GM23338 (cell line): ENCODE measurements at regions not wholly inside any gene's neighbourhood (a gene's known extent, or its start where the extent isn't known, plus 50 kb on each side); places are given as distances from the start of the nearest gene placed in this dataset.

Experiments
- EZH2phosphoT487 ChIP-seq: fragments of 200-600 bp; sonication (generic); IDR thresholded peaks from one replicate; pipeline ENCODE4 v1.8.1; 2018; ENCODE audit warnings: antibody characterized with exemption; ENCODE audit not compliant: unreplicated experiment
- TF ChIP-seq, protein P1 (sequence below), 2 experiments: fragments of 200-600 bp in 1 of 2; sonication (generic) in 1 of 2; conservative IDR thresholded peaks; 2 replicates each; pipeline versions ENCODE4 v1.5.1 to v1.6.1; 2016 to 2017; ENCODE audit warnings: antibody characterized with exemption in 2 of 2, low read depth in 2 of 2, mild to moderate bottlenecking in 2 of 2, moderate library complexity in 1 of 2

DNA sequence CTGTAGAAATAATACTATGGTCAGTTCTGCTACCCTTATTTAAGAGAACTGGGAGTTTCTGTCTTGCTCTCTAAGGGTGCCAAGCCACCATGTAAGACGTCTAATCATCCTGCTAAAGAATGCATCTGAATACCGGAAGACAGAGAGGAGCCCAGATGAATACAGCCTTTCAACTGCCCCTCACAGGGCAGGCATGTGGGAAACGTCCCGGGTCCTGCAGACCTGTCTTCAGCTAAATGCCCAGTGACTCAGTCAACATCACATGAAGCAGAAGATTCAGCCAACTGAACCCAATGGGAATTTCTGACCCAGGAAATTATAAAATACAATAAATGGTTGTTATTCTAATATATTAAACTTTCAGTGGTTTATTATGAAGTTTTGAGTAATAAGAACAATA, 2141.0 kb upstream of the AGA start:
- no peak for TF ChIP-seq EZH2phosphoT487
- TF ChIP-seq, protein P1, sequence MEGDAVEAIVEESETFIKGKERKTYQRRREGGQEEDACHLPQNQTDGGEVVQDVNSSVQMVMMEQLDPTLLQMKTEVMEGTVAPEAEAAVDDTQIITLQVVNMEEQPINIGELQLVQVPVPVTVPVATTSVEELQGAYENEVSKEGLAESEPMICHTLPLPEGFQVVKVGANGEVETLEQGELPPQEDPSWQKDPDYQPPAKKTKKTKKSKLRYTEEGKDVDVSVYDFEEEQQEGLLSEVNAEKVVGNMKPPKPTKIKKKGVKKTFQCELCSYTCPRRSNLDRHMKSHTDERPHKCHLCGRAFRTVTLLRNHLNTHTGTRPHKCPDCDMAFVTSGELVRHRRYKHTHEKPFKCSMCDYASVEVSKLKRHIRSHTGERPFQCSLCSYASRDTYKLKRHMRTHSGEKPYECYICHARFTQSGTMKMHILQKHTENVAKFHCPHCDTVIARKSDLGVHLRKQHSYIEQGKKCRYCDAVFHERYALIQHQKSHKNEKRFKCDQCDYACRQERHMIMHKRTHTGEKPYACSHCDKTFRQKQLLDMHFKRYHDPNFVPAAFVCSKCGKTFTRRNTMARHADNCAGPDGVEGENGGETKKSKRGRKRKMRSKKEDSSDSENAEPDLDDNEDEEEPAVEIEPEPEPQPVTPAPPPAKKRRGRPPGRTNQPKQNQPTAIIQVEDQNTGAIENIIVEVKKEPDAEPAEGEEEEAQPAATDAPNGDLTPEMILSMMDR (conservative IDR thresholded peaks at IDR 0.05; ENCODE audit: low read depth in 2 of 2): no peak
